GM06990 (cell line): ENCODE measurements at regions not wholly inside any gene's neighbourhood (a gene's known extent, or its start where the extent isn't known, plus 50 kb on each side); places are given as distances from the start of the nearest gene placed in this dataset.
"Not testable (repeated sequence)": the region's sequence is repeated elsewhere in the genome, so short reads cannot be mapped to it uniquely, and the experiment has no call there.

Experiments used
- DNase-seq: peaks from one replicate; pipeline ENCODE4 v3.0.0-alpha.2; 2011; ENCODE audit not compliant: insufficient read length; ENCODE audit errors: extremely low read depth
- H3K27me3 ChIP-seq: replicated peaks from 2 replicates; pipeline ENCODE4 v1.6.0; 2011; ENCODE audit warnings: low read length; ENCODE audit not compliant: control insufficient read depth, insufficient read depth
- H3K36me3 ChIP-seq: 2 replicates; pipeline ENCODE4 v1.5.1; 2011; ENCODE audit warnings: low read length; ENCODE audit not compliant: control insufficient read depth, insufficient read depth
- H3K4me3 ChIP-seq: replicated peaks from 2 replicates; pipeline ENCODE4 v1.5.1; 2011; ENCODE audit warnings: low read depth, mild to moderate bottlenecking, control low read depth, low read length
- CTCF ChIP-seq: IDR thresholded peaks from 2 replicates; pipeline ENCODE4 v1.5.1; 2011; ENCODE audit warnings: low read length, control low read depth, mild to moderate bottlenecking, inconsistent platforms; ENCODE audit not compliant: insufficient read depth, poor library complexity, severe bottlenecking

DNA sequence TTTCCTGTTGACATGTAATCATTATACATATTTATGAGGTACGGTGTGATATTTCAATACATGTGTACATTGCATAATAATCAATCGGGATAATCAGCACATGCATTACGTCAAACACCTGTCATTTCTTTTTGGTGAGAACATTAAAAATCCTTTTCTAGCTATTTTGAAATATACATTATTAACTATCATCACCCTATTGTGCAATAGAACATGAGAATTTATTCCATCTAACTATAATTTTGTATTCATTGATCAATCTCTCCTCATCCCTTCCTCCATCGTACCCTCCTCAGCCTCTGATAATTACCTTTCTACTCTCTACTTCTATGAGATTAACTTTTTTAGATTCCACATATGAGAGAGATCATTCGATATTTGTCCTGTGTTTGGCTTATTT, 170.9 kb upstream of the GHR start:
- no peaks in the 10 kb centered on the region for H3K27me3 ChIP-seq
- TF ChIP-seq CTCF: no peak
- DNase-seq: no peak
- H3K4me3 ChIP-seq: no peak overlapping the region
- no peaks in the 10 kb centered on the region for H3K36me3 ChIP-seq

DNA sequence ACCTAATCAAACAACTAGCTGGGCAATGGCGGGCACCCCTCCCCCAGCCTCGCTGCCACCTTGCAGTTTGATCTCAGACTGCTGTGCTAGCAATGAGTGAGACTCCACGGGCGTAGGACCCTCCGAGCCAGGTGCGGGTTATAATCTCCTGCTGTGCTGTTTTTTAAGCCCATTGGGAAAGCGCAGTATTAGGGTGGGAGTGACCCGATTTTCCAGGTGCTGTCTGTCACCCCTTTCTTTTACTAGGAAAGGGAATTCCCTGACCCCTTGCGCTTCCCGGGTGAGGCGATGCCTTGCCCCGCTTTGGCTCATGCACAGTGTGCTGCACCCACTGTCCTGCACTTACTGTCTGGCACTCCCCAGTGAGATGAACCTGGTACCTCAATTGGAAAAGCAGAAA, 163.3 kb upstream of the GHR start:
- H3K27me3 ChIP-seq, DNase-seq, H3K4me3 ChIP-seq, H3K36me3 ChIP-seq: not testable (repeated sequence)

GRCh38 chr5:42267091-42267490, 156.1 kb upstream of the GHR start:
- Histone ChIP-seq H3K36me3 (no peaks in the 10 kb centered on the region), H3K27me3 (no peaks in the 10 kb centered on the region), H3K4me3 (no peak overlapping the region)
- DNase-seq: no peak
- TF ChIP-seq CTCF: no peak

- not testable (repeated sequence) for H3K27me3 ChIP-seq, H3K4me3 ChIP-seq, H3K36me3 ChIP-seq, DNase-seq
Observed at GRCh38 chr5:42268170-42268569, 155.1 kb upstream of the GHR start.

GRCh38 chr5:42268630-42269029, 154.6 kb upstream of the GHR start:
- Histone ChIP-seq H3K27me3 (no peaks in the 10 kb centered on the region), H3K36me3 (no peaks in the 10 kb centered on the region), H3K4me3 (no peak overlapping the region)
- DNase-seq: no peak
- TF ChIP-seq CTCF: no peak

- no peak overlapping the region for H3K4me3 ChIP-seq
- H3K36me3 ChIP-seq: no peaks in the 10 kb centered on the region
- DNase-seq: no peak
- no peaks in the 10 kb centered on the region for H3K27me3 ChIP-seq
- TF ChIP-seq CTCF: no peak
Observed at GRCh38 chr5:42270771-42271170, 152.5 kb upstream of the GHR start.

DNA sequence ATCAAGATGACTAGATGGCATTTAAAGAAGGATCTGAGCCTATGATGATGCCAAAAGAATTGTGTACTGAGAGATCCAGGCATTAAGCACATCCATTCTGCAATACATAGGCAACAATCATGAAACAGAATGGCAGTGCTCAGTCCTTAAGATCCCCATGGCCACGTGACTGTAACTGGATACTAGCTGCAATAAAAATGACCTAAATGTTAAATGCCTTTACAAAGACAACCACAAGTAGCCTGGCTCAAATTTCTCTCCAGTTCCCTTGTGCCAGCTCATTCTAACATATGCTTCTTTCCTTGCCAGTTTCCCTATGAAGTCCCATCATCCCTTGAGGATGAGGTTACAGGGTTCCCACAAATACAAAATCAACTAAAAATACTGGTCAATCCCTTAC, 148.3 kb upstream of the GHR start:
- no peak for DNase-seq
- Histone ChIP-seq H3K27me3 (no peaks in the 10 kb centered on the region), H3K36me3 (no peaks in the 10 kb centered on the region), H3K4me3 (no peak overlapping the region)
- no peak for TF ChIP-seq CTCF
